K562 (cell line): ENCODE measurements at regions not wholly inside any gene's neighbourhood (a gene's known extent, or its start where the extent isn't known, plus 50 kb on each side); places are given as distances from the start of the nearest gene placed in this dataset.

ENCODE experiments used
- ATAC-seq: fragments of 200-7000 bp; cut with Tn5 transposase; 3 replicates; pipeline ENCODE4 v1.9.1; 2020; ENCODE audit warnings: moderate library complexity
- BruUV-seq: library from RNA; stranded (reverse); fragments of 400-500 nt; replicated peaks from 2 replicates; lab custom pipeline; 2021; lab: Mats Ljungman, UMichigan
- CTCF ChIA-PET: fragments of 300-600 bp; formaldehyde crosslinking; extraction: SDS; loops from one replicate; lab custom pipeline; 2021; ENCODE audit warnings: low intra/inter-chr PET ratio; lab: Yijun Ruan, JAX
- POLR2A ChIA-PET: fragments of 300-600, 350-650 bp; sonication (Branson Sonifier 250); formaldehyde crosslinking; extraction: SDS; loops from one replicate; lab custom pipeline; 2021; ENCODE audit warnings: antibody characterized with exemption, inconsistent platforms; lab: Yijun Ruan, JAX
- DNase-seq, 4 experiments: peaks; one replicate each; pipeline versions ENCODE4 v3.0.0 to v3.0.0-alpha.2; 2011 to 2018; ENCODE audit warnings: low spot score in 3 of 4, mixed read lengths in 3 of 4; ENCODE audit errors: extremely low read depth in 1 of 4
- FAIRE-seq: peaks from 2 replicates; lab custom pipeline; 2011; peaks lifted over from hg19 to GRCh38; lab: Jason Lieb, UNC
- H2AFZ ChIP-seq: 2 replicates; pipeline ENCODE4 v1.6.0; 2011; ENCODE audit warnings: low read depth, low read length, control low read depth, inconsistent platforms
- H3K27ac ChIP-seq: fragments of 200-600 bp; 3 replicates; pipeline ENCODE4 v1.8.0; 2011; ENCODE audit warnings: low read depth, mild to moderate bottlenecking, control low read depth, inconsistent platforms, low read length, moderate library complexity, mixed read lengths; ENCODE audit errors: extremely low read depth
- H3K27me3 ChIP-seq, 2 experiments: fragments of 300-600 bp in 1 of 2; 2 replicates in 1 of 2; 3 replicates in 1 of 2; pipeline versions ENCODE4 v1.6.0 to v1.8.0; 2011; ENCODE audit warnings: inconsistent platforms in 2 of 2, low read length in 2 of 2, mild to moderate bottlenecking in 1 of 2, mixed read lengths in 1 of 2, moderate library complexity in 1 of 2; ENCODE audit not compliant: control insufficient read depth in 2 of 2, insufficient read depth in 2 of 2
- H3K36me3 ChIP-seq: fragments of 300-600 bp; 3 replicates; pipeline ENCODE4 v1.8.0; 2011; ENCODE audit warnings: mild to moderate bottlenecking, low read length, inconsistent platforms; ENCODE audit not compliant: control insufficient read depth, insufficient read depth
- H3K4me1 ChIP-seq, 2 experiments: fragments of 200-600 bp in 1 of 2; replicated peaks in 1 of 2; 2 replicates in 1 of 2; 3 replicates in 1 of 2; pipeline versions ENCODE4 v1.5.1 to v1.8.0; 2011; ENCODE audit warnings: inconsistent platforms in 2 of 2, low read length in 2 of 2, mild to moderate bottlenecking in 1 of 2, mixed read lengths in 1 of 2, moderate library complexity in 1 of 2; ENCODE audit not compliant: control insufficient read depth in 2 of 2, insufficient read depth in 2 of 2
- H3K4me2 ChIP-seq: 2 replicates; pipeline ENCODE4 v1.6.1; 2011; ENCODE audit warnings: low read length, control low read depth, inconsistent platforms, mixed read lengths; ENCODE audit not compliant: insufficient read depth
- H3K4me3 ChIP-seq: fragments of 200-600 bp; sonication (generic), shearing (Covaris generic); 2 replicates; pipeline ENCODE4 v1.5.1; 2016; ENCODE audit warnings: control low read depth, inconsistent platforms
- H3K79me2 ChIP-seq: fragments of 200-600 bp; 3 replicates; pipeline ENCODE4 v1.8.0; 2011; ENCODE audit warnings: low read length, inconsistent platforms; ENCODE audit not compliant: control insufficient read depth, insufficient read depth
- H3K9ac ChIP-seq, 2 experiments: 2 replicates each; pipeline versions ENCODE4 v1.6.0 to v1.6.1; 2011; ENCODE audit warnings: low read depth in 2 of 2, low read length in 2 of 2, control low read depth in 1 of 2, inconsistent platforms in 1 of 2, mild to moderate bottlenecking in 1 of 2, mixed read lengths in 1 of 2; ENCODE audit not compliant: insufficient read depth in 1 of 2
- H3K9me1 ChIP-seq: one replicate; pipeline ENCODE4 v1.6.0; 2011; ENCODE audit warnings: inconsistent platforms, mild to moderate bottlenecking, low read length, moderate library complexity; ENCODE audit not compliant: control insufficient read depth, insufficient read depth
- H3K9me3 ChIP-seq: replicated peaks from 2 replicates; pipeline ENCODE4 v1.5.1; 2011; ENCODE audit warnings: low read depth, low read length, inconsistent platforms; ENCODE audit not compliant: control insufficient read depth, insufficient read depth
- H4K20me1 ChIP-seq: replicated peaks from 2 replicates; pipeline ENCODE4 v1.6.1; 2011; ENCODE audit warnings: low read length, inconsistent platforms, mixed read lengths; ENCODE audit not compliant: control insufficient read depth, insufficient read depth
- BDP1 ChIP-seq: IDR thresholded peaks from 3 replicates; pipeline ENCODE4 v1.6.1; 2011; ENCODE audit not compliant: insufficient read length, insufficient read depth
- CCNT2 ChIP-seq: IDR thresholded peaks from 2 replicates; pipeline ENCODE4 v1.6.1; 2011; ENCODE audit warnings: borderline replicate concordance, low read depth, mild to moderate bottlenecking, moderate library complexity, mixed read lengths, low read length; ENCODE audit not compliant: insufficient read length; ENCODE audit errors: extremely low read depth
- EHMT2 ChIP-seq: fragments of 450-650 bp; IDR thresholded peaks from 2 replicates; pipeline ENCODE4 v1.6.1; 2018; ENCODE audit warnings: antibody characterized with exemption
- HDAC2 ChIP-seq: fragments of 450-650 bp; IDR thresholded peaks from 2 replicates; pipeline ENCODE4 v1.6.1; 2016; ENCODE audit warnings: mild to moderate bottlenecking
- HNRNPK ChIP-seq: fragments of 200-400 bp; formaldehyde crosslinking; IDR thresholded peaks from one replicate; pipeline ENCODE4 v1.6.1; 2018; ENCODE audit warnings: mild to moderate bottlenecking, low read depth, low read length; ENCODE audit not compliant: poor library complexity, severe bottlenecking
- IFI16 ChIP-seq: fragments of 250-450 bp; sonication (Bioruptor Pico); IDR thresholded peaks from 2 replicates; pipeline ENCODE4 v2.1.2; 2022; ENCODE audit warnings: mild to moderate bottlenecking, inconsistent platforms
- ILK ChIP-seq: fragments of 450-650 bp; IDR thresholded peaks from 2 replicates; pipeline ENCODE4 v1.6.1; 2016; ENCODE audit warnings: missing genetic modification characterization, low read depth, mild to moderate bottlenecking, missing compliant biosample characterization, moderate library complexity, borderline replicate concordance
- NCOA6 ChIP-seq: fragments of 450-650 bp; IDR thresholded peaks from 2 replicates; pipeline ENCODE4 v1.6.1; 2017; ENCODE audit warnings: mild to moderate bottlenecking
- SETDB1 ChIP-seq: IDR thresholded peaks from one replicate; pipeline ENCODE4 v1.6.1; 2012; ENCODE audit warnings: low read length, control low read depth, inconsistent platforms
- YY1 ChIP-seq, 3 experiments: IDR thresholded peaks; 2 replicates each; pipeline ENCODE4 v1.6.1; 2011; ENCODE audit warnings: low read length in 2 of 3, mild to moderate bottlenecking in 2 of 3, moderate library complexity in 2 of 3, borderline replicate concordance in 1 of 3, control low read depth in 1 of 3, low read depth in 1 of 3; ENCODE audit not compliant: insufficient read depth in 3 of 3, insufficient replicate concordance in 2 of 3, control insufficient read depth in 1 of 3, insufficient read length in 1 of 3; ENCODE audit errors: extremely low read depth in 1 of 3
- WGBS: fragments of 100-300 bp; shearing (Covaris generic); methylation state at CpG from one replicate; pipeline ENCODE4 v1.1.6; 2016; ENCODE audit warnings: low coverage, mixed read lengths; ENCODE audit not compliant: insufficient coverage; ENCODE audit errors: missing lambda C conversion rate; 5-methylcytosine and 5-hydroxymethylcytosine counted together
- in situ Hi-C: fragments of 300-500 bp; cut with MboI; formaldehyde crosslinking; loops from 4 replicates; pipeline ENCODE4 v1.15.0; 2018; ENCODE audit warnings: inconsistent platforms, mixed read lengths
- intact Hi-C: fragments of 100-400 bp; cut with micrococcal nuclease; formaldehyde crosslinking; loops from 2 replicates; pipeline ENCODE4 v1.14.2; 2022
- TF ChIP-seq, protein P1 (sequence below), 2 experiments: fragments of 450-650 bp; conservative IDR thresholded peaks; 2 replicates each; pipeline ENCODE4 v1.6.1; 2017; ENCODE audit warnings: mild to moderate bottlenecking in 2 of 2, moderate library complexity in 2 of 2
- TF ChIP-seq, protein P2 (sequence below): sonication (generic); formaldehyde crosslinking; IDR thresholded peaks from 2 replicates; pipeline ENCODE4 v1.8.0; 2022; ENCODE audit warnings: missing genetic modification reagents, mild to moderate bottlenecking, moderate library complexity, borderline replicate concordance
- TF ChIP-seq, protein P3 (sequence below), 2 experiments: IDR thresholded peaks; 2 replicates each; pipeline ENCODE4 v1.6.1; 2012; ENCODE audit warnings: improper control_type of control experiment in 2 of 2, low read depth in 2 of 2, low read length in 2 of 2, borderline replicate concordance in 1 of 2

DNA sequence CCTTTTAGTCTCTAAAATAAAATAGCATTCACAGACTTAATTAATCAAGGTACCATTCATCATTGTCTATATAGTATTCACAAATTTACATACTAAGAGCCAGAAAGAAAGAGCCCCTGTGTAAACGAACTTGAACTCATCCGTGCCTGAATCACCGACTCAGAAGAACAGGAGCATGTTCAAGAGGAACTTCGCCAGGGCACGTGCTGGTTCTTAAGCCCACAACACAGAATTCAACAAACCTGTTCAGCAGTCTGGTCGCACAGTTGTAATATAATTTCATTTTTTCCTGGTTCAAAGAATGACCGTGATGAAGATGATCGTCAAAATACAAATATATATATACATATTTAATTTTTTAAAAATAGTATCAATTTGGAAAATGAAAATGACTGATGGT is 141.9 kb downstream of the CETN3 start (continued):
- TF ChIP-seq BDP1 (no peak), IFI16 (CRISPR knock-in tag) (no peak), CCNT2 (no peak), HNRNPK (no peak), HDAC2 (no peak), ILK (tag) (no peak), EHMT2 (no peak), YY1 (IDR thresholded peaks at IDR 0.05; ENCODE audit: borderline replicate concordance in 1 of 3, control insufficient read depth in 1 of 3, extremely low read depth in 1 of 3, insufficient read depth in 3 of 3, insufficient read length in 1 of 3, insufficient replicate concordance in 2 of 3, low read depth in 1 of 3, low read length in 2 of 3) (no peak)
- TF ChIP-seq, all 486 proteins: peak for 0

DNA sequence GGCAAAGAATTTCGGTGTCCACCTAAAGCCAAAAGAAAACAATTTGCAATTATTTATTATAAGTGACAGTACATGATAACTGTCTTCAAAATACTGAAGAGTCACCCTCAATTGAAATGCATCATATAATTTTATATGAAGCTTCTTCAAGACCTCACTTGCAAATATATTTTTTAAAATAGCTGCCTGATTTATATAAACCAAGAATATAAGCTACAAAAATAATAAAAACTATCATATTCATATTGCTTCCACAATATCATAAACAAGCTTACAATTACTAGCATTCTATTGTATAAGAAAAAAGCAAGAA is 144.1 kb downstream of the CETN3 start:
- DNase-seq = no peak
- Histone ChIP-seq H3K4me3 (no peak overlapping the region), H3K27me3 (no peaks in the 10 kb centered on the region; a peak in 1 of 5 replicates), H3K36me3 (no peaks in the 10 kb centered on the region), H3K79me2 (no peaks in the 10 kb centered on the region), H3K9ac (no peak overlapping the region), H3K9me1 (no peaks in the 10 kb centered on the region), H3K9me3 (no peaks in the 10 kb centered on the region), H3K4me2 (no peak overlapping the region), H4K20me1 (no peaks in the 10 kb centered on the region), H2AFZ (no peak overlapping the region), H3K4me1 (no peaks in the 10 kb centered on the region), H3K27ac (no peak overlapping the region)
- BruUV-seq = no TSS peak
- in situ Hi-C loops (loop anchor here (25.0 kb wide), 1 partner anchor 1553 kb away; no protein-coding TSS in a partner anchor), intact Hi-C loops (loop anchor here (1.0 to 5.0 kb wide), 5 partner anchors 122 to 1536 kb away; no protein-coding TSS in a partner anchor)
- ChIA-PET CTCF (interaction anchor here (0.6 to 1.8 kb wide), 4 partner anchors 119 to 1538 kb away, joined by 3 to 13 read pairs (median 8); no protein-coding TSS in a partner anchor), POLR2A (interaction anchor here (0.6 kb wide), 1 partner anchor 80 kb away, joined by 3 read pairs; no protein-coding TSS in a partner anchor)
- FAIRE-seq = no peak
- 0% methylated on average over 1 of the region's 1 CpG for WGBS
- TF ChIP-seq, protein P1, sequence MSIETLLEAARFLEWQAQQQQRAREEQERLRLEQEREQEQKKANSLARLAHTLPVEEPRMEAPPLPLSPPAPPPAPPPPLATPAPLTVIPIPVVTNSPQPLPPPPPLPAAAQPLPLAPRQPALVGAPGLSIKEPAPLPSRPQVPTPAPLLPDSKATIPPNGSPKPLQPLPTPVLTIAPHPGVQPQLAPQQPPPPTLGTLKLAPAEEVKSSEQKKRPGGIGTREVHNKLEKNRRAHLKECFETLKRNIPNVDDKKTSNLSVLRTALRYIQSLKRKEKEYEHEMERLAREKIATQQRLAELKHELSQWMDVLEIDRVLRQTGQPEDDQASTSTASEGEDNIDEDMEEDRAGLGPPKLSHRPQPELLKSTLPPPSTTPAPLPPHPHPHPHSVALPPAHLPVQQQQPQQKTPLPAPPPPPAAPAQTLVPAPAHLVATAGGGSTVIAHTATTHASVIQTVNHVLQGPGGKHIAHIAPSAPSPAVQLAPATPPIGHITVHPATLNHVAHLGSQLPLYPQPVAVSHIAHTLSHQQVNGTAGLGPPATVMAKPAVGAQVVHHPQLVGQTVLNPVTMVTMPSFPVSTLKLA (conservative IDR thresholded peaks at IDR 0.05) = 0 out of 4 replicates have a peak, but pooled peaks of 1 of the 2 experiments have one; percentile 1
- TF ChIP-seq, protein P2, sequence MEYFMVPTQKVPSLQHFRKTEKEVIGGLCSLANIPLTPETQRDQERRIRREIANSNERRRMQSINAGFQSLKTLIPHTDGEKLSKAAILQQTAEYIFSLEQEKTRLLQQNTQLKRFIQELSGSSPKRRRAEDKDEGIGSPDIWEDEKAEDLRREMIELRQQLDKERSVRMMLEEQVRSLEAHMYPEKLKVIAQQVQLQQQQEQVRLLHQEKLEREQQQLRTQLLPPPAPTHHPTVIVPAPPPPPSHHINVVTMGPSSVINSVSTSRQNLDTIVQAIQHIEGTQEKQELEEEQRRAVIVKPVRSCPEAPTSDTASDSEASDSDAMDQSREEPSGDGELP = no peak
- TF ChIP-seq, protein P3, sequence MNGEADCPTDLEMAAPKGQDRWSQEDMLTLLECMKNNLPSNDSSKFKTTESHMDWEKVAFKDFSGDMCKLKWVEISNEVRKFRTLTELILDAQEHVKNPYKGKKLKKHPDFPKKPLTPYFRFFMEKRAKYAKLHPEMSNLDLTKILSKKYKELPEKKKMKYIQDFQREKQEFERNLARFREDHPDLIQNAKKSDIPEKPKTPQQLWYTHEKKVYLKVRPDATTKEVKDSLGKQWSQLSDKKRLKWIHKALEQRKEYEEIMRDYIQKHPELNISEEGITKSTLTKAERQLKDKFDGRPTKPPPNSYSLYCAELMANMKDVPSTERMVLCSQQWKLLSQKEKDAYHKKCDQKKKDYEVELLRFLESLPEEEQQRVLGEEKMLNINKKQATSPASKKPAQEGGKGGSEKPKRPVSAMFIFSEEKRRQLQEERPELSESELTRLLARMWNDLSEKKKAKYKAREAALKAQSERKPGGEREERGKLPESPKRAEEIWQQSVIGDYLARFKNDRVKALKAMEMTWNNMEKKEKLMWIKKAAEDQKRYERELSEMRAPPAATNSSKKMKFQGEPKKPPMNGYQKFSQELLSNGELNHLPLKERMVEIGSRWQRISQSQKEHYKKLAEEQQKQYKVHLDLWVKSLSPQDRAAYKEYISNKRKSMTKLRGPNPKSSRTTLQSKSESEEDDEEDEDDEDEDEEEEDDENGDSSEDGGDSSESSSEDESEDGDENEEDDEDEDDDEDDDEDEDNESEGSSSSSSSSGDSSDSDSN (IDR thresholded peaks at IDR 0.05; ENCODE audit: borderline replicate concordance in 1 of 2, low read depth in 2 of 2, low read length in 2 of 2) = no peak
- TF ChIP-seq SETDB1 (no peak), NCOA6 (no peak)
- no peak for ATAC-seq
